H1 (cell line): ENCODE measurements at regions not wholly inside any gene's neighbourhood (a gene's known extent, or its start where the extent isn't known, plus 50 kb on each side); places are given as distances from the start of the nearest gene placed in this dataset.
A peak's percentile ranks its signal among the peaks of the same experiment; 100 is the strongest.

Source experiments
- CTCF ChIA-PET: fragments of 300-600 bp; sonication (Branson Sonifier 250); formaldehyde crosslinking; loops from one replicate; lab custom pipeline; 2021; ENCODE audit not compliant: partially characterized antibody; lab: Charles Lee
- POLR2A ChIA-PET: fragments of 300-600 bp; sonication (Branson Sonifier 250); formaldehyde crosslinking; loops from one replicate; lab custom pipeline; 2021; ENCODE audit warnings: inconsistent platforms; ENCODE audit not compliant: partially characterized antibody; lab: Charles Lee
- DNase-seq, 2 experiments: peaks; one replicate each; pipeline versions ENCODE4 v3.0.0 to v3.0.0-alpha.2; 2010 to 2022; ENCODE audit warnings: low spot score in 2 of 2, low read depth in 1 of 2, mixed read lengths in 1 of 2
- FAIRE-seq: peaks from 2 replicates; lab custom pipeline; 2011; peaks lifted over from hg19 to GRCh38; lab: Jason Lieb, UNC
- H2AFZ ChIP-seq: 2 replicates; pipeline ENCODE4 v1.8.1; 2012; ENCODE audit warnings: low read length, inconsistent platforms
- H2AK5ac ChIP-seq: 2 replicates; pipeline ENCODE4 v1.6.1; 2013; ENCODE audit warnings: low read depth, low read length
- H2BK120ac ChIP-seq: replicated peaks from 2 replicates; pipeline ENCODE3; 2013; ENCODE audit warnings: low read depth, low read length, inconsistent platforms
- H2BK12ac ChIP-seq: 2 replicates; pipeline ENCODE4 v1.6.1; 2013; ENCODE audit warnings: low read depth, low read length
- H2BK15ac ChIP-seq: 2 replicates; pipeline ENCODE4 v1.6.1; 2013; ENCODE audit warnings: low read length
- H2BK20ac ChIP-seq: 2 replicates; pipeline ENCODE4 v1.6.1; 2013; ENCODE audit warnings: low read length
- H2BK5ac ChIP-seq: 2 replicates; pipeline ENCODE4 v1.6.1; 2013; ENCODE audit warnings: low read depth, low read length
- H3K14ac ChIP-seq: 2 replicates; pipeline ENCODE4 v1.6.1; 2013; ENCODE audit warnings: inconsistent platforms; ENCODE audit not compliant: insufficient read length
- H3K18ac ChIP-seq: 2 replicates; pipeline ENCODE4 v1.6.1; 2013; ENCODE audit warnings: low read length; ENCODE audit errors: extremely low read depth
- H3K23ac ChIP-seq: 2 replicates; pipeline ENCODE4 v1.6.1; 2013; ENCODE audit warnings: inconsistent platforms; ENCODE audit not compliant: insufficient read length
- H3K23me2 ChIP-seq: 2 replicates; pipeline ENCODE4 v1.6.1; 2013; ENCODE audit warnings: low read depth, low read length
- H3K27ac ChIP-seq: 2 replicates; pipeline ENCODE4 v1.6.1; 2011; ENCODE audit warnings: low read depth, low read length, inconsistent platforms
- H3K27me3 ChIP-seq, 4 experiments: replicated peaks in 1 of 4; 1 replicate in 1 of 4; 2 replicates in 3 of 4; pipeline versions ENCODE4 v1.6.1 to v1.8.1; 2011 to 2013; ENCODE audit warnings: low read length in 3 of 4, mild to moderate bottlenecking in 3 of 4, inconsistent platforms in 2 of 4, mixed read lengths in 2 of 4, moderate library complexity in 1 of 4; ENCODE audit not compliant: control insufficient read depth in 3 of 4, insufficient read depth in 3 of 4; ENCODE audit errors: extremely low read depth in 1 of 4
- H3K36me3 ChIP-seq, 4 experiments: 2 replicates each; pipeline versions ENCODE4 v1.6.1 to v1.8.1; 2011 to 2013; ENCODE audit warnings: mild to moderate bottlenecking in 4 of 4, low read length in 3 of 4, moderate library complexity in 2 of 4, control low read depth in 1 of 4, inconsistent platforms in 1 of 4; ENCODE audit not compliant: insufficient read depth in 4 of 4, control insufficient read depth in 2 of 4
- H3K4ac ChIP-seq: replicated peaks from 2 replicates; pipeline ENCODE3; 2013; ENCODE audit warnings: low read length, low read depth, mixed read lengths, inconsistent platforms; ENCODE audit not compliant: insufficient read length
- H3K4me1 ChIP-seq, 4 experiments: replicated peaks in 1 of 4; 1 replicate in 1 of 4; 2 replicates in 3 of 4; pipeline versions ENCODE4 v1.6.1 to v1.8.1; 2011 to 2013; ENCODE audit warnings: low read length in 3 of 4, inconsistent platforms in 2 of 4, mixed read lengths in 1 of 4; ENCODE audit not compliant: insufficient read depth in 4 of 4, control insufficient read depth in 3 of 4
- H3K4me2 ChIP-seq, 2 experiments: 2 replicates each; pipeline versions ENCODE4 v1.6.1 to v1.8.1; 2011 to 2013; ENCODE audit warnings: low read depth in 2 of 2, low read length in 2 of 2, control low read depth in 1 of 2, inconsistent platforms in 1 of 2, mild to moderate bottlenecking in 1 of 2; ENCODE audit not compliant: insufficient read depth in 1 of 2
- H3K4me3 ChIP-seq, 4 experiments: fragments of 200-600, 300-600 bp in 1 of 4; sonication (generic), shearing (Covaris generic), sonication (Bioruptor Twin) in 1 of 4; 2 replicates each; pipeline versions ENCODE4 v1.5.1 to v1.8.1; 2011 to 2016; ENCODE audit warnings: low read length in 4 of 4, low read depth in 3 of 4, control low read depth in 2 of 4, inconsistent platforms in 2 of 4, mild to moderate bottlenecking in 2 of 4, mixed read lengths in 1 of 4, moderate library complexity in 1 of 4; ENCODE audit not compliant: insufficient read depth in 2 of 4; ENCODE audit errors: extremely low read depth in 1 of 4
- H3K56ac ChIP-seq: replicated peaks from 2 replicates; pipeline ENCODE3; 2013; ENCODE audit warnings: low read depth, mild to moderate bottlenecking, mixed read lengths, low read length, inconsistent platforms; ENCODE audit not compliant: insufficient read length
- H3K79me1 ChIP-seq: 2 replicates; pipeline ENCODE4 v1.6.1; 2013; ENCODE audit warnings: low read depth, low read length, control low read depth
- H3K79me2 ChIP-seq, 2 experiments: 2 replicates each; pipeline versions ENCODE4 v1.6.1 to v1.8.1; 2012 to 2013; ENCODE audit warnings: low read length in 2 of 2, mild to moderate bottlenecking in 2 of 2, inconsistent platforms in 1 of 2; ENCODE audit not compliant: insufficient read depth in 2 of 2, control insufficient read depth in 1 of 2
- H3K9ac ChIP-seq, 4 experiments: replicated peaks in 1 of 4; 1 replicate in 1 of 4; 2 replicates in 3 of 4; pipeline versions ENCODE4 v1.6.1 to v1.8.1; 2011 to 2013; ENCODE audit warnings: low read depth in 3 of 4, low read length in 3 of 4, control low read depth in 2 of 4, mild to moderate bottlenecking in 2 of 4, moderate library complexity in 2 of 4, inconsistent platforms in 1 of 4; ENCODE audit errors: extremely low read depth in 1 of 4
- H3K9me3 ChIP-seq, 2 experiments: 2 replicates each; pipeline versions ENCODE4 v1.6.1 to v1.8.1; 2012 to 2013; ENCODE audit warnings: mild to moderate bottlenecking in 2 of 2, moderate library complexity in 2 of 2, control low read depth in 1 of 2, inconsistent platforms in 1 of 2, low read depth in 1 of 2, low read length in 1 of 2, mixed read lengths in 1 of 2; ENCODE audit not compliant: insufficient read depth in 2 of 2
- H4K20me1 ChIP-seq, 2 experiments: replicated peaks in 1 of 2; 2 replicates each; pipeline versions ENCODE3 to v1.8.1; 2011 to 2013; ENCODE audit warnings: inconsistent platforms in 2 of 2, low read length in 2 of 2, mild to moderate bottlenecking in 1 of 2; ENCODE audit not compliant: insufficient read depth in 2 of 2, control insufficient read depth in 1 of 2
- H4K5ac ChIP-seq: 2 replicates; pipeline ENCODE4 v1.6.1; 2013; ENCODE audit warnings: low read length, low read depth, mixed read lengths, inconsistent platforms; ENCODE audit not compliant: insufficient read length
- H4K8ac ChIP-seq: 2 replicates; pipeline ENCODE4 v1.8.0; 2013; ENCODE audit warnings: mild to moderate bottlenecking, moderate library complexity, low read length, inconsistent platforms; ENCODE audit not compliant: insufficient read depth; ENCODE audit errors: extremely low read depth
- H4K91ac ChIP-seq: replicated peaks from 2 replicates; pipeline ENCODE3; 2013; ENCODE audit warnings: low read length, mixed read lengths, inconsistent platforms; ENCODE audit not compliant: insufficient read length
- CHD1 ChIP-seq: IDR thresholded peaks from 2 replicates; pipeline ENCODE4 v1.6.1; 2012; ENCODE audit warnings: low read depth, low read length, improper control_type of control experiment
- EZH2 ChIP-seq: fragments of 200-600 bp; sonication (generic); IDR thresholded peaks from 2 replicates; pipeline ENCODE4 v1.7.1; 2012; ENCODE audit warnings: low read depth, mild to moderate bottlenecking, moderate library complexity, low read length, inconsistent platforms; ENCODE audit not compliant: severe bottlenecking
- HDAC6 ChIP-seq: IDR thresholded peaks from one replicate; pipeline ENCODE4 v1.7.1; 2012; ENCODE audit warnings: low read depth, mild to moderate bottlenecking, inconsistent platforms, low read length, moderate library complexity
- RBBP5 ChIP-seq: IDR thresholded peaks from 2 replicates; pipeline ENCODE4 v1.7.1; 2012; ENCODE audit warnings: low read depth, mild to moderate bottlenecking, inconsistent platforms, low read length, moderate library complexity, borderline replicate concordance
- RNF2 ChIP-seq: fragments of 200-900, 300-1000 bp; sonication (generic); IDR thresholded peaks from 2 replicates; pipeline ENCODE4 v1.7.1; 2016; ENCODE audit warnings: borderline replicate concordance, low read depth, mild to moderate bottlenecking, antibody characterized with exemption, low read length; ENCODE audit not compliant: poor library complexity, severe bottlenecking; ENCODE audit errors: missing control alignments
- SUZ12 ChIP-seq: fragments of 200-600 bp; sonication (generic); IDR thresholded peaks from 2 replicates; pipeline ENCODE4 v1.6.1; 2012; ENCODE audit warnings: mild to moderate bottlenecking, inconsistent platforms, low read length, moderate library complexity, mixed read lengths
- WGBS, 2 experiments: shearing (Covaris generic) in 1 of 2; methylation state at CpG; one replicate each; pipeline versions ENCODE4 v1.1.6 to v1.1.7; 2013 to 2015; ENCODE audit warnings: low lambda C conversion rate in 2 of 2, mixed read lengths in 2 of 2, inconsistent platforms in 1 of 2, low coverage in 1 of 2, missing lambda C conversion rate in 1 of 2; ENCODE audit not compliant: insufficient replicate concordance in 2 of 2, insufficient coverage in 1 of 2, insufficient read length in 1 of 2; ENCODE audit errors: extremely low coverage in 1 of 2, missing lambda C conversion rate in 1 of 2; 5-methylcytosine and 5-hydroxymethylcytosine counted together
- TF ChIP-seq, protein P1 (sequence below), 3 experiments: IDR thresholded peaks; 1 replicate in 2 of 3; 2 replicates in 1 of 3; pipeline versions ENCODE4 v1.5.1 to v1.6.1; 2011; ENCODE audit warnings: low read length in 3 of 3, mild to moderate bottlenecking in 3 of 3, inconsistent platforms in 2 of 3, low read depth in 1 of 3, moderate library complexity in 1 of 3; ENCODE audit not compliant: insufficient read depth in 1 of 3; ENCODE audit errors: control extremely low read depth in 1 of 3
- TF ChIP-seq, protein P2 (sequence below): IDR thresholded peaks from 2 replicates; pipeline ENCODE4 v1.6.1; 2011; ENCODE audit warnings: low read length, improper control_type of control experiment

DNA sequence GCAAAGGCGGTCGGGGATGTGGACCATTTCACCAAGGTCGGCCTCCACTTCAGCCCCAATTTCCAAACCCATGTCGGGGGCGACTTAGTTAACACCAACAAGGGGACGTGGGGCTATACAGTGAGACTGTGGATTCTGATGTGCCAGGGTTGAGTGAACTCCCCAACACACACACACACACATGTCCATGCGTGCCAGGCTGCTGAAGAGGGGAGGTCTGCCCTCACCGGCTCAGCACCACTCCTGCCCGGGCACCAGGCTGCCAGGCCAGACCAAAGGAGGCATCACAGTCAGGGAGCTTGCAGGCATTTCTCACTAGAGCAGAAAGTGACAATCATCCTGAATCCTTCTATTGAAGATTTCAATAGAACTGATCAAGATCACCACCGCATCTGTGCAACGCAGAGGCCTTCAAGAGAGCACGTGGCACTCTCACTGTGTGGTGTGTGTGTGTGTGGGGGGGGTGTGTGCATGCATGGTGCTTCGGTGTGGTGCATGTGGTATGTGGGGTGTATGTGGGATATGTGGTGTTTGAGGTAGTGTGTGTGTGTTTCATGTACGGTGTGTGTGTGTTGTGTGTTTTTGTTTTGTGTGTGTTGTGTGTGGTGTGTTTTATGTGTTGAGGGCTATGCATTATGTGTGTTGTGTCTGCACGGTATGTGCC lies 403.5 kb upstream of the RNF32 start:
- no peaks in the 10 kb centered on the region for H3K27me3 ChIP-seq
- H2AK5ac ChIP-seq, result peak overlapping the region; percentile 11; the same call in 1 of the 2 replicates
- no peak overlapping the region for H2BK12ac ChIP-seq
- no peaks in the 10 kb centered on the region for H3K79me1 ChIP-seq
- ChIA-PET CTCF (interaction anchor here (0.6 kb wide), 1 partner anchor 1163 kb away, joined by 3 read pairs; no protein-coding TSS in a partner anchor), POLR2A (no interaction called here)
- H3K23me2 ChIP-seq, result peaks cover 6% of the 10 kb centered on the region; the same call in 1 of the 2 replicates
- no peak overlapping the region for H3K4me2 ChIP-seq
- FAIRE-seq, result no peak
- H3K9me3 ChIP-seq, result no peaks in the 10 kb centered on the region
- no peak overlapping the region for H3K9ac ChIP-seq
- H2BK5ac ChIP-seq, result no peak overlapping the region
- WGBS, 2 experiments, result 94% methylated on average over 15 of the region's 15 CpGs; no CpG with 5 or more reads in 1 of the 2 experiments
- no peak overlapping the region for H3K14ac ChIP-seq
- no peak overlapping the region for H2BK120ac ChIP-seq
- no peaks in the 10 kb centered on the region for H3K4me1 ChIP-seq
- H2BK15ac ChIP-seq, result no peak overlapping the region
- H3K79me2 ChIP-seq, result no peaks in the 10 kb centered on the region
- no peak overlapping the region for H3K27ac ChIP-seq
- H2BK20ac ChIP-seq, result no peak overlapping the region
- H3K23ac ChIP-seq, result no peak overlapping the region
- peak overlapping the region; percentile 75 for H4K91ac ChIP-seq
- H3K36me3 ChIP-seq, result no peaks in the 10 kb centered on the region
- no peak overlapping the region for H3K4me3 ChIP-seq
- H4K8ac ChIP-seq, result no peak overlapping the region
- DNase-seq, result peak in 1 of 2 experiments; percentile 24
- no peak overlapping the region for H3K56ac ChIP-seq
- H3K18ac ChIP-seq, result no peak overlapping the region
- peaks cover 0 to 2% of the 10 kb centered on the region in 2 experiments for H4K20me1 ChIP-seq
- no peak overlapping the region for H4K5ac ChIP-seq
- peak overlapping the region; percentile 65 for H3K4ac ChIP-seq
- H2AFZ ChIP-seq, result no peak overlapping the region
- TF ChIP-seq RNF2 (no peak), EZH2 (no peak), RBBP5 (no peak), CHD1 (no peak), SUZ12 (no peak), HDAC6 (no peak)
- TF ChIP-seq, protein P1, sequence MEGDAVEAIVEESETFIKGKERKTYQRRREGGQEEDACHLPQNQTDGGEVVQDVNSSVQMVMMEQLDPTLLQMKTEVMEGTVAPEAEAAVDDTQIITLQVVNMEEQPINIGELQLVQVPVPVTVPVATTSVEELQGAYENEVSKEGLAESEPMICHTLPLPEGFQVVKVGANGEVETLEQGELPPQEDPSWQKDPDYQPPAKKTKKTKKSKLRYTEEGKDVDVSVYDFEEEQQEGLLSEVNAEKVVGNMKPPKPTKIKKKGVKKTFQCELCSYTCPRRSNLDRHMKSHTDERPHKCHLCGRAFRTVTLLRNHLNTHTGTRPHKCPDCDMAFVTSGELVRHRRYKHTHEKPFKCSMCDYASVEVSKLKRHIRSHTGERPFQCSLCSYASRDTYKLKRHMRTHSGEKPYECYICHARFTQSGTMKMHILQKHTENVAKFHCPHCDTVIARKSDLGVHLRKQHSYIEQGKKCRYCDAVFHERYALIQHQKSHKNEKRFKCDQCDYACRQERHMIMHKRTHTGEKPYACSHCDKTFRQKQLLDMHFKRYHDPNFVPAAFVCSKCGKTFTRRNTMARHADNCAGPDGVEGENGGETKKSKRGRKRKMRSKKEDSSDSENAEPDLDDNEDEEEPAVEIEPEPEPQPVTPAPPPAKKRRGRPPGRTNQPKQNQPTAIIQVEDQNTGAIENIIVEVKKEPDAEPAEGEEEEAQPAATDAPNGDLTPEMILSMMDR (IDR thresholded peaks at IDR 0.05; ENCODE audit: control extremely low read depth in 1 of 3, insufficient read depth in 1 of 3, low read depth in 1 of 3, low read length in 3 of 3), result no peak
- TF ChIP-seq, protein P2, sequence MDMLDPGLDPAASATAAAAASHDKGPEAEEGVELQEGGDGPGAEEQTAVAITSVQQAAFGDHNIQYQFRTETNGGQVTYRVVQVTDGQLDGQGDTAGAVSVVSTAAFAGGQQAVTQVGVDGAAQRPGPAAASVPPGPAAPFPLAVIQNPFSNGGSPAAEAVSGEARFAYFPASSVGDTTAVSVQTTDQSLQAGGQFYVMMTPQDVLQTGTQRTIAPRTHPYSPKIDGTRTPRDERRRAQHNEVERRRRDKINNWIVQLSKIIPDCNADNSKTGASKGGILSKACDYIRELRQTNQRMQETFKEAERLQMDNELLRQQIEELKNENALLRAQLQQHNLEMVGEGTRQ, result no peak
